Karpas-422 (cell line): ENCODE measurements at regions not wholly inside any gene's neighbourhood (a gene's known extent, or its start where the extent isn't known, plus 50 kb on each side); places are given as distances from the start of the nearest gene placed in this dataset.

Experiments used
- DNase-seq: peaks from one replicate; pipeline ENCODE4 v3.0.0-alpha.2; 2015
- H2AFZ ChIP-seq: fragments of 200-600 bp; sonication (generic); 2 replicates; pipeline ENCODE4 v1.6.1; 2014; ENCODE audit warnings: antibody characterized with exemption, low read length, mixed read lengths
- H3K27ac ChIP-seq: fragments of 200-600 bp; sonication (generic); 2 replicates; pipeline ENCODE4 v1.5.1; 2014; ENCODE audit warnings: mild to moderate bottlenecking, low read length, moderate library complexity
- H3K27me3 ChIP-seq: fragments of 200-600 bp; sonication (generic); 2 replicates; pipeline ENCODE4 v1.6.1; 2014; ENCODE audit warnings: low read length, mixed read lengths
- H3K36me3 ChIP-seq: fragments of 200-600 bp; sonication (generic); 2 replicates; pipeline ENCODE4 v1.6.1; 2014; ENCODE audit warnings: low read length, mixed read lengths; ENCODE audit not compliant: insufficient read depth
- H3K4me1 ChIP-seq: fragments of 200-600 bp; sonication (generic); 2 replicates; pipeline ENCODE4 v1.6.1; 2014; ENCODE audit warnings: mild to moderate bottlenecking, low read length, mixed read lengths
- H3K4me2 ChIP-seq: fragments of 200-600 bp; sonication (generic); 2 replicates; pipeline ENCODE4 v1.6.1; 2014; ENCODE audit warnings: low read length, low read depth, mild to moderate bottlenecking; ENCODE audit not compliant: poor library complexity, severe bottlenecking
- H3K4me3 ChIP-seq: fragments of 200-600 bp; sonication (generic); 2 replicates; pipeline ENCODE4 v1.5.1; 2014; ENCODE audit warnings: mild to moderate bottlenecking, antibody characterized with exemption, low read length, mixed read lengths
- H3K79me2 ChIP-seq: fragments of 200-600 bp; sonication (generic); 2 replicates; pipeline ENCODE4 v1.6.1; 2014; ENCODE audit warnings: mild to moderate bottlenecking, low read length, mixed read lengths
- H3K9ac ChIP-seq: fragments of 200-600 bp; sonication (generic); 2 replicates; pipeline ENCODE4 v1.6.0; 2014; ENCODE audit warnings: low read length
- H3K9me2 ChIP-seq: fragments of 200-600 bp; sonication (generic), shearing (Covaris generic); replicated peaks from 2 replicates; pipeline ENCODE4 v1.6.0; 2014; ENCODE audit warnings: mild to moderate bottlenecking, low read length, moderate library complexity; ENCODE audit not compliant: insufficient read depth
- H3K9me3 ChIP-seq: fragments of 300-700, 200-600 bp; sonication (generic); 2 replicates; pipeline ENCODE4 v1.6.1; 2014; ENCODE audit warnings: low read length, mixed read lengths
- H4K20me1 ChIP-seq: fragments of 200-600 bp; sonication (generic); 2 replicates; pipeline ENCODE4 v1.6.1; 2014; ENCODE audit warnings: mild to moderate bottlenecking, antibody characterized with exemption, low read length, low read depth; ENCODE audit not compliant: insufficient read depth

GRCh38 chr16:74168445-74168844 is 128.2 kb upstream of the PSMD7 start:
- Histone ChIP-seq H3K79me2 (no peaks in the 10 kb centered on the region), H4K20me1 (no peaks in the 10 kb centered on the region), H3K4me2 (no peak overlapping the region), H3K9me2 (no peaks in the 10 kb centered on the region), H3K27me3 (no peaks in the 10 kb centered on the region), H3K9ac (no peak overlapping the region), H3K4me3 (no peak overlapping the region), H3K9me3 (no peaks in the 10 kb centered on the region), H3K36me3 (no peaks in the 10 kb centered on the region), H2AFZ (no peak overlapping the region), H3K4me1 (no peaks in the 10 kb centered on the region), H3K27ac (no peak overlapping the region)
- no peak for DNase-seq

GRCh38 chr16:74166456-74166855 is 130.2 kb upstream of the PSMD7 start:
- Histone ChIP-seq H3K4me2 (no peak overlapping the region), H3K36me3 (no peaks in the 10 kb centered on the region), H3K27ac (no peak overlapping the region), H3K9ac (no peak overlapping the region), H2AFZ (no peak overlapping the region), H3K4me1 (no peaks in the 10 kb centered on the region), H3K4me3 (no peak overlapping the region), H3K27me3 (no peaks in the 10 kb centered on the region), H4K20me1 (no peaks in the 10 kb centered on the region), H3K9me2 (no peaks in the 10 kb centered on the region), H3K9me3 (no peaks in the 10 kb centered on the region), H3K79me2 (no peaks in the 10 kb centered on the region)
- DNase-seq = no peak

- Histone ChIP-seq H2AFZ (no peak overlapping the region), H4K20me1 (no peaks in the 10 kb centered on the region), H3K9me2 (no peaks in the 10 kb centered on the region), H3K36me3 (no peaks in the 10 kb centered on the region), H3K4me1 (no peaks in the 10 kb centered on the region), H3K4me3 (no peak overlapping the region), H3K4me2 (no peak overlapping the region), H3K27me3 (no peaks in the 10 kb centered on the region), H3K79me2 (no peaks in the 10 kb centered on the region), H3K9ac (no peak overlapping the region), H3K27ac (no peak overlapping the region), H3K9me3 (no peaks in the 10 kb centered on the region)
- DNase-seq = no peak
Observed at GRCh38 chr16:74165566-74166080, 131.0 kb upstream of the PSMD7 start.

GRCh38 chr16:74160759-74161158 is 135.9 kb upstream of the PSMD7 start:
- Histone ChIP-seq H2AFZ (no peak overlapping the region), H3K36me3 (no peaks in the 10 kb centered on the region), H3K27me3 (no peaks in the 10 kb centered on the region), H3K9ac (no peak overlapping the region), H3K9me2 (no peaks in the 10 kb centered on the region), H3K79me2 (no peaks in the 10 kb centered on the region), H3K4me3 (no peak overlapping the region), H3K4me1 (no peaks in the 10 kb centered on the region), H3K27ac (no peak overlapping the region), H3K9me3 (no peaks in the 10 kb centered on the region), H4K20me1 (no peaks in the 10 kb centered on the region), H3K4me2 (no peak overlapping the region)
- DNase-seq = no peak

GRCh38 chr16:74153773-74154172 is 142.8 kb upstream of the PSMD7 start:
- H3K9ac ChIP-seq = no peak overlapping the region
- no peak overlapping the region for H2AFZ ChIP-seq
- no peaks in the 10 kb centered on the region for H3K9me2 ChIP-seq

GRCh38 chr16:74146643-74147042 is 150.0 kb upstream of the PSMD7 start:
- no peak overlapping the region for H2AFZ ChIP-seq
- H3K4me1 ChIP-seq = no peaks in the 10 kb centered on the region
- no peak overlapping the region for H3K4me2 ChIP-seq
- H3K27ac ChIP-seq = no peak overlapping the region
- no peak overlapping the region for H3K9ac ChIP-seq
- H3K9me3 ChIP-seq = no peaks in the 10 kb centered on the region
- no peaks in the 10 kb centered on the region for H3K9me2 ChIP-seq
- DNase-seq = no peak
- no peak overlapping the region for H3K4me3 ChIP-seq
- no peaks in the 10 kb centered on the region for H3K27me3 ChIP-seq
- H4K20me1 ChIP-seq = no peaks in the 10 kb centered on the region
- no peaks in the 10 kb centered on the region for H3K36me3 ChIP-seq
- H3K79me2 ChIP-seq = no peaks in the 10 kb centered on the region

More at GRCh38 chr16:74153773-74154172, 142.8 kb upstream of the PSMD7 start:
- Histone ChIP-seq H3K79me2 (no peaks in the 10 kb centered on the region), H3K27ac (no peak overlapping the region), H4K20me1 (no peaks in the 10 kb centered on the region), H3K36me3 (no peaks in the 10 kb centered on the region), H3K4me3 (no peak overlapping the region), H3K9me3 (no peaks in the 10 kb centered on the region), H3K27me3 (no peaks in the 10 kb centered on the region), H3K4me1 (no peaks in the 10 kb centered on the region), H3K4me2 (no peak overlapping the region)
- no peak for DNase-seq

GRCh38 chr16:74143171-74143570 is 153.4 kb upstream of the PSMD7 start:
- Histone ChIP-seq H3K9me2 (no peaks in the 10 kb centered on the region), H2AFZ (no peak overlapping the region), H3K4me2 (no peak overlapping the region), H3K79me2 (no peaks in the 10 kb centered on the region), H3K27me3 (no peaks in the 10 kb centered on the region), H3K9ac (no peak overlapping the region), H3K4me1 (no peaks in the 10 kb centered on the region), H4K20me1 (no peaks in the 10 kb centered on the region), H3K4me3 (no peak overlapping the region), H3K36me3 (no peaks in the 10 kb centered on the region), H3K9me3 (peaks cover 5% of the 10 kb centered on the region; the same call in 1 of the 2 replicates), H3K27ac (no peak overlapping the region)
- DNase-seq = no peak

GRCh38 chr16:74141015-74141414 is 155.6 kb upstream of the PSMD7 start:
- H3K27me3 ChIP-seq = no peaks in the 10 kb centered on the region
- no peak overlapping the region for H3K4me2 ChIP-seq
- no peak overlapping the region for H3K27ac ChIP-seq
- no peak for DNase-seq
- H3K9me3 ChIP-seq = peaks cover 5% of the 10 kb centered on the region; the same call in 1 of the 2 replicates
- no peaks in the 10 kb centered on the region for H3K4me1 ChIP-seq
- no peaks in the 10 kb centered on the region for H3K9me2 ChIP-seq
- H4K20me1 ChIP-seq = no peaks in the 10 kb centered on the region
- no peak overlapping the region for H3K4me3 ChIP-seq
- no peak overlapping the region for H3K9ac ChIP-seq
- no peak overlapping the region for H2AFZ ChIP-seq
- H3K79me2 ChIP-seq = no peaks in the 10 kb centered on the region
- no peaks in the 10 kb centered on the region for H3K36me3 ChIP-seq

GRCh38 chr16:74140557-74140956 is 156.1 kb upstream of the PSMD7 start:
- Histone ChIP-seq H3K4me3 (no peak overlapping the region), H3K9ac (no peak overlapping the region), H3K4me1 (no peaks in the 10 kb centered on the region), H3K4me2 (no peak overlapping the region), H4K20me1 (no peaks in the 10 kb centered on the region), H3K79me2 (no peaks in the 10 kb centered on the region), H3K9me2 (no peaks in the 10 kb centered on the region), H2AFZ (no peak overlapping the region), H3K27ac (no peak overlapping the region), H3K27me3 (no peaks in the 10 kb centered on the region), H3K36me3 (no peaks in the 10 kb centered on the region), H3K9me3 (peaks cover 5% of the 10 kb centered on the region; the same call in 1 of the 2 replicates)
- DNase-seq = no peak
